ENCODE measurements at regions not wholly inside any gene's neighbourhood (a gene's known extent, or its start where the extent isn't known, plus 50 kb on each side); places are given as distances from the start of the nearest gene placed in this dataset.

DNA sequence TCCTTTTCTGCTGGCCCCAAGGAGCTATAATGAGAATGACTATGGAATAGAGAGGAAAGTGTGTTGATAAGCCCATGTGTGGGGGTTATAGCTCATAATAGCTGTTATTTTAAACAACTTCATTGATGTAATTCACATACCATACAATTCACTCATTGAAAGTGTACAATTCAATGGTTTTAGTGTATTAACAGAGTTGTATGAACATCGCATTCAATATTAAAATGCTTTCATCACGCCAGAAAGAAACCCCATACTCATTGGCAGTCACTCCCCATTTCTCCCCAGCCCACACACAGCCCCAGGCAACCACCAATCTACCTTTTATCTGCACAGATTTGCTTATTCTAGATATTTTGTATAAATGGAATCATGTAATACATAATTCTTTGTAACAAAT is 139.6 kb upstream of the CYP1B1 start:
- Histone ChIP-seq H3K9me3 (peaks cover 0 to 9% (median 6%) of the 10 kb centered on the region in 3 donors), H3K27me3 (peaks cover 0 to 3% of the 10 kb centered on the region in 2 donors), H3K4me3 (no peak overlapping the region), H3K27ac (no peak overlapping the region), H3K36me3 (no peaks in the 10 kb centered on the region), H3K4me1 (no peaks in the 10 kb centered on the region)
- TF ChIP-seq, protein P1, sequence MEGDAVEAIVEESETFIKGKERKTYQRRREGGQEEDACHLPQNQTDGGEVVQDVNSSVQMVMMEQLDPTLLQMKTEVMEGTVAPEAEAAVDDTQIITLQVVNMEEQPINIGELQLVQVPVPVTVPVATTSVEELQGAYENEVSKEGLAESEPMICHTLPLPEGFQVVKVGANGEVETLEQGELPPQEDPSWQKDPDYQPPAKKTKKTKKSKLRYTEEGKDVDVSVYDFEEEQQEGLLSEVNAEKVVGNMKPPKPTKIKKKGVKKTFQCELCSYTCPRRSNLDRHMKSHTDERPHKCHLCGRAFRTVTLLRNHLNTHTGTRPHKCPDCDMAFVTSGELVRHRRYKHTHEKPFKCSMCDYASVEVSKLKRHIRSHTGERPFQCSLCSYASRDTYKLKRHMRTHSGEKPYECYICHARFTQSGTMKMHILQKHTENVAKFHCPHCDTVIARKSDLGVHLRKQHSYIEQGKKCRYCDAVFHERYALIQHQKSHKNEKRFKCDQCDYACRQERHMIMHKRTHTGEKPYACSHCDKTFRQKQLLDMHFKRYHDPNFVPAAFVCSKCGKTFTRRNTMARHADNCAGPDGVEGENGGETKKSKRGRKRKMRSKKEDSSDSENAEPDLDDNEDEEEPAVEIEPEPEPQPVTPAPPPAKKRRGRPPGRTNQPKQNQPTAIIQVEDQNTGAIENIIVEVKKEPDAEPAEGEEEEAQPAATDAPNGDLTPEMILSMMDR (IDR thresholded peaks at IDR 0.05), result no peak
- DNase-seq, result no peak
- intact Hi-C loops (cut with DNase I; ENCODE audit: low total_unique reads), result no loop called here

DNA sequence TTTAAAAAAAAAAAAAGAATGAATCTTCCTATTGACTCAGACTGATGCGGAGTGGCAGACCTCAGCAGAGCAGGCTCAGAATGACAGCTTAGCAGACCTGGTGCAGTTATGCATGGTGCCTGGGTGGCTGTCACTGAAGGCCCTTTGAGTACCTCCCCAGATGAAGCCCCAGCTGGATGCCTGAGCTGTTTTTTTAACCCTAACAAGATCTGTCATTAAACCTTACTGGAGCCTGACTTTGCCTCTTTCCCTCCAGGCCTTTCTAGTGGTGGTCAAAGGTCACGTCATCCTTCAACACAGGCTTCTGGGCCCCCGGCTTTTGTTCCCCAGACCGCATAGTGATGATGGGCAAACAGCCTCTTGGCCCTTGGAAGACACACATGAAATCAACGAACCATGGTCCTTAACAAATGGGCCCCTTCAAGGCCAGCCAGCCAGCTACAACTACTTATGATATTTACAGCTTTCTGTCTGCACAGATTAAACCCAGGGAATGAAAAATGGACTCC is 138.3 kb upstream of the CYP1B1 start:
- H3K4me3 ChIP-seq, result no peak overlapping the region
- TF ChIP-seq, protein P1 (IDR thresholded peaks at IDR 0.05), result no peak
- peaks cover 0 to 9% (median 6%) of the 10 kb centered on the region in 3 donors for H3K9me3 ChIP-seq
- H3K36me3 ChIP-seq, result no peaks in the 10 kb centered on the region
- no peak overlapping the region for H3K27ac ChIP-seq
- intact Hi-C loops (cut with DNase I; ENCODE audit: low total_unique reads), result no loop called here
- no peak for DNase-seq
- H3K27me3 ChIP-seq, result peaks cover 0 to 3% of the 10 kb centered on the region in 2 donors
- no peaks in the 10 kb centered on the region for H3K4me1 ChIP-seq

GRCh38 chr2:38213619-38214167 is 137.7 kb upstream of the CYP1B1 start:
- peaks cover 0 to 9% (median 6%) of the 10 kb centered on the region in 3 donors for H3K9me3 ChIP-seq
- intact Hi-C loops (cut with DNase I; ENCODE audit: low total_unique reads), result no loop called here
- H3K27ac ChIP-seq, result no peak overlapping the region
- H3K4me1 ChIP-seq, result no peaks in the 10 kb centered on the region
- H3K4me3 ChIP-seq, result no peak overlapping the region
- H3K27me3 ChIP-seq, result peaks cover 0 to 3% of the 10 kb centered on the region in 2 donors
- no peaks in the 10 kb centered on the region for H3K36me3 ChIP-seq
- no peak for DNase-seq
- TF ChIP-seq, protein P1 (IDR thresholded peaks at IDR 0.05), result no peak

DNA sequence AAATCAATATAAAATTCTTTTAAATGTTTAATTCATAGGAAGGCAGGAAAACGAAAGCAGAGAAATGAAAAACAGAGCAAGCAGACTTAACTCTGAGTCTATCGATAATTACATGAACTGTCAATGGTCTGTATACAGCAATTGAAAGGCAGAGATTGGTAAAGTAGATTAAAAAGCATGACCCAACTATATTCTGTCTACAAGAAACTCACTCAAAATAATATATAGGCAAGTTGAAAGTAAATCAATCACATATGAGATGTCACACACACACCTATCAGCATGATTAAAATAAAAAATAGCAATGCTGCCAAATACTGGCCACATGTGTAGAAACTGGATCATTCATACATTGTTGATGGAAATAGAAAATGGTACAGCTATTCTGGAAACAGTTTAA is 136.4 kb upstream of the CYP1B1 start:
- H3K27me3 ChIP-seq, result no peaks in the 10 kb centered on the region
- TF ChIP-seq, protein P1 (IDR thresholded peaks at IDR 0.05), result no peak
- H3K4me1 ChIP-seq, result no peaks in the 10 kb centered on the region
- intact Hi-C loops (cut with DNase I; ENCODE audit: low total_unique reads), result no loop called here
- H3K36me3 ChIP-seq, result no peaks in the 10 kb centered on the region
- DNase-seq, result no peak
- no peak overlapping the region for H3K27ac ChIP-seq
- peaks cover 0 to 9% (median 6%) of the 10 kb centered on the region in 3 donors for H3K9me3 ChIP-seq
- H3K4me3 ChIP-seq, result no peak overlapping the region

DNA sequence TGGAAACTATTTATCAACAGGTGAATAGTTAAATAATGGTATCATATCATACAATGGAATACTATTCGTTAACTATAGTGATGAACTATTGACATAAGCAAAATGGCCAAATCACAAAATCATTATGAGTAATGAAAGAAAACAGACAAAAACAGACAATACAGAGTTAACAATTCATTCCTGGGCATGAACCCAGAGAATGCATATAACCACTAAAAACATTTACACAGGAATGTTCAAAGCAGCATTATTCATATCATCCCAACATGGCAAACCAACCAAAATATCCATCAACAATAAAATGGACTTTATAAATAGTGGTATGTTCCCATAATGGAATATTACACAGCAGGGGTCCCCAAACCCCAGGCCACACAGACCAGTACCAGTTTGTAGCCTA is 131.2 kb upstream of the CYP1B1 start:
- H3K9me3 ChIP-seq, result peaks cover 0 to 8% (median 2%) of the 10 kb centered on the region in 3 donors
- H3K4me3 ChIP-seq, result no peak overlapping the region
- no peaks in the 10 kb centered on the region for H3K36me3 ChIP-seq
- no peaks in the 10 kb centered on the region for H3K27me3 ChIP-seq
- intact Hi-C loops (cut with DNase I; ENCODE audit: low total_unique reads), result no loop called here
- H3K27ac ChIP-seq, result no peak overlapping the region
- TF ChIP-seq, protein P1 (IDR thresholded peaks at IDR 0.05), result no peak
- no peak for DNase-seq
- no peaks in the 10 kb centered on the region for H3K4me1 ChIP-seq

DNA sequence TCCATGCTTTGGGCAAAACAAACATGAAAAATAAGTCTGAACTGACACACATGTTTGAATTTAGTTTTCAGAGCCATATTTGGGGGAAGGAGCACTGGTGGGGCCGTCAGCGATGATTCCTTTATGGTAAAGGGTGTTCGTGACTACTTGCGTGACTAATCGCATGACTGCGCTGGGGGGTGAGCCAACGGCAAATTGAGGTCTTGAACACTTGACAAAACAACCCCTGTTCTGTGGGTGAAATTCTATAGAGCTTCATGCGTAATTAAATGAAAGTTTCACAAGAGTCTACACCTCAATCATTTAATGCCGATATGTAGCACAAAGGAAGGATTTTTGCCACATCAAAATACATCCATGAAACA is 127.5 kb upstream of the CYP1B1 start:
- no peaks in the 10 kb centered on the region for H3K27me3 ChIP-seq
- no peak for DNase-seq
- intact Hi-C loops (cut with DNase I; ENCODE audit: low total_unique reads), result no loop called here
- TF ChIP-seq, protein P1 (IDR thresholded peaks at IDR 0.05), result no peak
- H3K36me3 ChIP-seq, result no peaks in the 10 kb centered on the region
- no peaks in the 10 kb centered on the region for H3K4me1 ChIP-seq
- H3K27ac ChIP-seq, result no peak overlapping the region
- H3K4me3 ChIP-seq, result no peak overlapping the region
- no peaks in the 10 kb centered on the region for H3K9me3 ChIP-seq
